GM21390 (cell line): ENCODE measurements at regions not wholly inside any gene's neighbourhood (a gene's known extent, or its start where the extent isn't known, plus 50 kb on each side); places are given as distances from the start of the nearest gene placed in this dataset.
A peak's percentile ranks its signal among the peaks of the same experiment; 100 is the strongest.

ENCODE experiments used
- ATAC-seq: cut with Tn5 transposase; IDR thresholded peaks from one replicate; pipeline ENCODE4 v1.9.1; 2021; ENCODE audit not compliant: unreplicated experiment

GRCh38 chr17:63126607-63127006 lies 160.6 kb downstream of the TANC2 start:
- ATAC-seq = no peak

GRCh38 chr17:63132459-63132911 lies 166.4 kb downstream of the TANC2 start:
- no peak for ATAC-seq

GRCh38 chr17:63133491-63133890 lies 167.5 kb downstream of the TANC2 start:
- no peak for ATAC-seq

GRCh38 chr17:63134867-63135266 lies 168.8 kb downstream of the TANC2 start:
- ATAC-seq = no peak

- no peak for ATAC-seq
Observed at GRCh38 chr17:63136369-63137012, 170.5 kb downstream of the TANC2 start.

- no peak for ATAC-seq
Observed at GRCh38 chr17:63137163-63137562, 171.1 kb downstream of the TANC2 start.

- ATAC-seq = no peak
Observed at GRCh38 chr17:63138713-63139112, 172.7 kb downstream of the TANC2 start.

- no peak for ATAC-seq
Observed at GRCh38 chr17:63139356-63139755, 173.3 kb downstream of the TANC2 start.

- peak; percentile 60 for ATAC-seq
Observed at GRCh38 chr17:63140255-63140654, 174.2 kb downstream of the TANC2 start.

- no peak for ATAC-seq
Observed at GRCh38 chr17:63142836-63143235, 176.8 kb downstream of the TANC2 start.

- ATAC-seq = no peak
Observed at GRCh38 chr17:63150490-63150889, 184.5 kb downstream of the TANC2 start.

GRCh38 chr17:63150994-63151464 lies 185.0 kb downstream of the TANC2 start:
- no peak for ATAC-seq

GRCh38 chr17:63151941-63152523 lies 186.0 kb downstream of the TANC2 start:
- no peak for ATAC-seq

GRCh38 chr17:63153488-63153887 lies 187.5 kb downstream of the TANC2 start:
- no peak for ATAC-seq

GRCh38 chr17:63154586-63155244 lies 188.7 kb downstream of the TANC2 start:
- no peak for ATAC-seq

- no peak for ATAC-seq
Observed at GRCh38 chr17:63156986-63157385, 191.0 kb downstream of the TANC2 start.

GRCh38 chr17:63162406-63163157 lies 196.5 kb downstream of the TANC2 start:
- no peak for ATAC-seq

GRCh38 chr17:63163158-63163520 lies 197.1 kb downstream of the TANC2 start:
- no peak for ATAC-seq

GRCh38 chr17:63165400-63165799 lies 199.4 kb downstream of the TANC2 start:
- ATAC-seq = no peak

GRCh38 chr17:63170795-63171194 lies 204.8 kb downstream of the TANC2 start:
- no peak for ATAC-seq
